ENCODE measurements at regions not wholly inside any gene's neighbourhood (a gene's known extent, or its start where the extent isn't known, plus 50 kb on each side); places are given as distances from the start of the nearest gene placed in this dataset.
"Not testable (repeated sequence)": the region's sequence is repeated elsewhere in the genome, so short reads cannot be mapped to it uniquely, and the experiment has no call there.

DNA sequence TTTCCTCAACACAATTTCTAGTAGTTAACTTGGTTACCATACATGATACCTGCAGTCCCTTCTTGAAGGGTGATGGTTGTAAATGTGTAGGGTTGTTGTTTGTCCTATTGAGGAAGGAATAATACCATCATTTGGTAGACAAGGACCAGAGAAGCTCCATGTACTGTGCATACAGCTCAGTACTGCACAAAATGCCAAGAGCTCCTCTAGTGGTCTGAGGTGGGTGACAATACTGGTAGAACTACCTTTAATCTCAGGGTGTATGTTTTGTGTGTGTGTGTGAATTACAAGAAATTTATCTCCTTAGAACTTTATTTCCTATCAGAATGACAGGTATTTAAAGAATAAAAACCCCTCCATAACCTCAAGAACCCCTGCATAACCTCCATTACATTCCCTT, 575.3 kb downstream of the TMTC2 start:
- no peak overlapping the region for H3K4me3 ChIP-seq (ENCODE audit: low read depth, low read length)
- TF ChIP-seq CTCF (IDR thresholded peaks at IDR 0.05; ENCODE audit: low read depth, low read length, missing control alignments): peak; percentile 46
- H3K27ac ChIP-seq: no peak overlapping the region
- H3K27me3 ChIP-seq (replicated peaks): no peaks in the 10 kb centered on the region
- in situ Hi-C loops (cut with HindIII; ENCODE audit: low pct_ligation_motif_present, low sequenced_read_pairs): no loop called here
- H3K36me3 ChIP-seq (replicated peaks): no peaks in the 10 kb centered on the region
- no peak for DNase-seq

DNA sequence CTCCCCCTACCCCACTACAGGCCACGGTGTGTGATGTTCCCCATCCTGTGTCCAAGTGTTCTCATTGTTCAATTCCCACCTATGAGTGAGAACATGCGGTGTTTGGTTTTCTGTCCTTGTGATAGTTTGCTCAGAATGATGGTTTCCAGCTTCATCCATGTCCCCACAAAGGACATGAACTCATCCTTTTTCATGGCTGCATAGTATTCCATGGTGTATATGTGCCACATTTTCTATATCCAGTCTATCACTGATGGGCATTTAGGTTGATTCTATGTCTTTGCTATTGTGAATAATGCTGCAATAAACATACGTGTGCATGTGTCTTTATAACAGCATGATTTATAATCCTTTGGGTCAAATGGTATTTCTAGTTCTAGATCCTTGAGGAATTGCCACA, 573.4 kb downstream of the TMTC2 start:
- H3K4me3 ChIP-seq (ENCODE audit: low read depth, low read length); in situ Hi-C loops (cut with HindIII; ENCODE audit: low pct_ligation_motif_present, low sequenced_read_pairs); H3K27me3 ChIP-seq (replicated peaks); DNase-seq; H3K36me3 ChIP-seq (replicated peaks); H3K27ac ChIP-seq: not testable (repeated sequence)

DNA sequence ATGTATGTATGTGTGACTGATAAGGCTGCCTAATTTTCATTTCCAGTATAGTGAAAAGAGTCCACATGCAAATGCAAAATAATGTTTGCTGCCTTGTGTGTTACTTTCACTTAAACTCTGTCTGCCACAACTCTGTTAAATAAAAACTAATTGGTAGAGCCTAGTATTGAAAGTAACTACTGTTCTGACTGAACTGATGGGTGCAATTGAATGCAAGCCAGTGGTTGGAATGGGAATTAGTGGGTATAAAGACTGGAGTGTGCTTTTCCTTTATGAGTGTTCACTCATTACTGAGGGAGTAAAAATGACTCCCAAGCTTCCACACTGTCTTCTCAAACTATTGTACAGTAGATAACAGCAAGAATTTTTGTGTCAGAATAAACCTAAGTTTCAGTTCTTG, 571.0 kb downstream of the TMTC2 start:
- H3K27ac ChIP-seq: no peak overlapping the region
- H3K27me3 ChIP-seq (replicated peaks): no peaks in the 10 kb centered on the region
- DNase-seq: no peak
- H3K36me3 ChIP-seq (replicated peaks): no peaks in the 10 kb centered on the region
- in situ Hi-C loops (cut with HindIII; ENCODE audit: low pct_ligation_motif_present, low sequenced_read_pairs): no loop called here
- no peak for TF ChIP-seq CTCF (IDR thresholded peaks at IDR 0.05; ENCODE audit: low read depth, low read length, missing control alignments)
- no peak overlapping the region for H3K4me3 ChIP-seq (ENCODE audit: low read depth, low read length)

- in situ Hi-C loops (cut with HindIII; ENCODE audit: low pct_ligation_motif_present, low sequenced_read_pairs): no loop called here
- no peak overlapping the region for H3K27ac ChIP-seq
- H3K36me3 ChIP-seq (replicated peaks): no peaks in the 10 kb centered on the region
- no peak for DNase-seq
- no peak overlapping the region for H3K4me3 ChIP-seq (ENCODE audit: low read depth, low read length)
- no peaks in the 10 kb centered on the region for H3K27me3 ChIP-seq (replicated peaks)
- no peak for TF ChIP-seq CTCF (IDR thresholded peaks at IDR 0.05; ENCODE audit: low read depth, low read length, missing control alignments)
These were observed 569.9 kb downstream of the TMTC2 start for GRCh38 chr12:83256562-83256961.

DNA sequence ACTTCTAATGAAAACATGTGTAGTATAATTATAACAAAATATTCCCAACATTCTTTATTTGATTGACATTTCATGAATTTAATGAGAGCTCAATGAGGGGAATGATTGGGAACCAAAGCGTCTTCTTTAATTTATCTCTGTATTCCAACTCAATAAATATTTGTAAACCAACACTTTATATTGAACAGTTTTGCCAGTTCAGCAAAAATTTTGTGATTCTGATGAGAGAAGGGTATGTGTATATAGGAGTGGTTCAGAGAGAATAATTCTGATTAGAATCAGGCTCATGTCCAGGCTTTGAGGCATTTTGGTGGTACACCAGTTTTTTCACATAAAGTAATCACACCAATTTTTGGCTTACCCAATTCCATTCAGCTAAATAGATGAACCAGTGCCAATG, 564.2 kb downstream of the TMTC2 start:
- Histone ChIP-seq H3K36me3 (replicated peaks) (no peaks in the 10 kb centered on the region), H3K27me3 (replicated peaks) (no peaks in the 10 kb centered on the region), H3K27ac (no peak overlapping the region), H3K4me3 (ENCODE audit: low read depth, low read length) (no peak overlapping the region)
- no peak for TF ChIP-seq CTCF (IDR thresholded peaks at IDR 0.05; ENCODE audit: low read depth, low read length, missing control alignments)
- no peak for DNase-seq
- in situ Hi-C loops (cut with HindIII; ENCODE audit: low pct_ligation_motif_present, low sequenced_read_pairs): no loop called here

DNA sequence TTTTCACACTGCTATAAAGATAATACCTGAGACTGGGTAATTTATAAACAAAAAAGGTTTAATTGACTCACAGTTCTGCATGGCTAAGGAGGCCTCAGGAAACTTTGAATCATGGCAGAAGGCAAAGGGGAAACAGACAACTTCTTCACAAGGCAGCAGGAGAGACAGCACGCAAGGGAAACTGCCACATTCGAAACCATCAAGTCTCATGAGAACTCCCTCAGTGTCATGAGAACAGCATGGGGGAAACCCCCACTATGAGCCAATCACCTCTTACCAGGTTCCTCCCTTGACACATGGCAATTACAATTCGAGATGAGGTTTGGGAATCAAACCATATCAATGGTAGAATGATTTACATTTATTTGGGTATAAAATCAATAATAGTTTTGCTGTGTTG, 558.5 kb downstream of the TMTC2 start:
- in situ Hi-C loops (cut with HindIII; ENCODE audit: low pct_ligation_motif_present, low sequenced_read_pairs): no loop called here
- TF ChIP-seq CTCF (IDR thresholded peaks at IDR 0.05; ENCODE audit: low read depth, low read length, missing control alignments): no peak
- DNase-seq: no peak
- H3K27ac ChIP-seq: no peak overlapping the region
- H3K4me3 ChIP-seq (ENCODE audit: low read depth, low read length): no peak overlapping the region
- H3K36me3 ChIP-seq (replicated peaks): no peaks in the 10 kb centered on the region
- no peaks in the 10 kb centered on the region for H3K27me3 ChIP-seq (replicated peaks)
